Parathyroid adenoma (tissue), 2 donors: ENCODE measurements at regions not wholly inside any gene's neighbourhood (a gene's known extent, or its start where the extent isn't known, plus 50 kb on each side); places are given as distances from the start of the nearest gene placed in this dataset.

Experiments
- H2AFZ ChIP-seq: fragments of 300-600 bp; sonication (generic); one replicate; pipeline ENCODE4 v1.7.0; 2017; ENCODE audit warnings: antibody characterized with exemption, mild to moderate bottlenecking
- H3K27ac ChIP-seq: fragments of 300-600 bp; sonication (generic); one replicate; pipeline ENCODE4 v1.7.0; 2017
- H3K27me3 ChIP-seq: fragments of 300-600 bp; sonication (generic); one replicate; pipeline ENCODE4 v1.7.0; 2017; ENCODE audit warnings: low read length; ENCODE audit not compliant: control insufficient read depth, insufficient read depth
- H3K36me3 ChIP-seq: fragments of 300-600 bp; sonication (generic); one replicate; pipeline ENCODE4 v1.7.0; 2017; ENCODE audit warnings: low read length; ENCODE audit not compliant: control insufficient read depth, insufficient read depth
- H3K4me1 ChIP-seq: fragments of 300-600 bp; sonication (generic); one replicate; pipeline ENCODE4 v1.7.0; 2017; ENCODE audit warnings: control low read depth
- H3K4me2 ChIP-seq: fragments of 300-600 bp; sonication (generic); one replicate; pipeline ENCODE4 v1.7.0; 2017; ENCODE audit warnings: low read length
- H3K4me3 ChIP-seq: fragments of 300-600 bp; sonication (generic); one replicate; pipeline ENCODE4 v1.7.0; 2017; ENCODE audit warnings: low read depth, low read length
- H3K79me2 ChIP-seq: fragments of 300-600 bp; sonication (generic); one replicate; pipeline ENCODE4 v1.7.0; 2017; ENCODE audit warnings: control low read depth
- H3K9ac ChIP-seq: fragments of 300-600 bp; sonication (generic); one replicate; pipeline ENCODE4 v1.7.0; 2017; ENCODE audit warnings: mild to moderate bottlenecking
- H3K9me3 ChIP-seq: fragments of 300-600 bp; sonication (generic); one replicate; pipeline ENCODE4 v1.7.0; 2017; ENCODE audit warnings: low read length; ENCODE audit not compliant: control insufficient read depth
- TF ChIP-seq, protein P1 (sequence below): fragments of 300-600 bp; sonication (generic); IDR thresholded peaks from one replicate; pipeline ENCODE4 v1.7.0; 2017; ENCODE audit warnings: antibody characterized with exemption, mild to moderate bottlenecking
- donor health status: primary hyperparathyroidism.

GRCh38 chr20:47406849-47407682, 50.6 kb upstream of the ZMYND8 start:
- Histone ChIP-seq H3K36me3 (no peaks in the 10 kb centered on the region), H3K4me1 (no peaks in the 10 kb centered on the region), H2AFZ (no peak overlapping the region), H3K4me3 (no peak overlapping the region), H3K79me2 (no peaks in the 10 kb centered on the region), H3K4me2 (no peak overlapping the region), H3K27me3 (no peaks in the 10 kb centered on the region), H3K27ac (no peak overlapping the region), H3K9me3 (no peaks in the 10 kb centered on the region), H3K9ac (no peak overlapping the region)
- TF ChIP-seq, protein P1, sequence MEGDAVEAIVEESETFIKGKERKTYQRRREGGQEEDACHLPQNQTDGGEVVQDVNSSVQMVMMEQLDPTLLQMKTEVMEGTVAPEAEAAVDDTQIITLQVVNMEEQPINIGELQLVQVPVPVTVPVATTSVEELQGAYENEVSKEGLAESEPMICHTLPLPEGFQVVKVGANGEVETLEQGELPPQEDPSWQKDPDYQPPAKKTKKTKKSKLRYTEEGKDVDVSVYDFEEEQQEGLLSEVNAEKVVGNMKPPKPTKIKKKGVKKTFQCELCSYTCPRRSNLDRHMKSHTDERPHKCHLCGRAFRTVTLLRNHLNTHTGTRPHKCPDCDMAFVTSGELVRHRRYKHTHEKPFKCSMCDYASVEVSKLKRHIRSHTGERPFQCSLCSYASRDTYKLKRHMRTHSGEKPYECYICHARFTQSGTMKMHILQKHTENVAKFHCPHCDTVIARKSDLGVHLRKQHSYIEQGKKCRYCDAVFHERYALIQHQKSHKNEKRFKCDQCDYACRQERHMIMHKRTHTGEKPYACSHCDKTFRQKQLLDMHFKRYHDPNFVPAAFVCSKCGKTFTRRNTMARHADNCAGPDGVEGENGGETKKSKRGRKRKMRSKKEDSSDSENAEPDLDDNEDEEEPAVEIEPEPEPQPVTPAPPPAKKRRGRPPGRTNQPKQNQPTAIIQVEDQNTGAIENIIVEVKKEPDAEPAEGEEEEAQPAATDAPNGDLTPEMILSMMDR = no peak

- no peaks in the 10 kb centered on the region for H3K9me3 ChIP-seq
- H3K27me3 ChIP-seq = no peaks in the 10 kb centered on the region
- H3K9ac ChIP-seq = no peak overlapping the region
- no peak overlapping the region for H3K4me2 ChIP-seq
- H3K4me1 ChIP-seq = no peaks in the 10 kb centered on the region
- no peaks in the 10 kb centered on the region for H3K36me3 ChIP-seq
- H2AFZ ChIP-seq = no peak overlapping the region
- no peaks in the 10 kb centered on the region for H3K79me2 ChIP-seq
- TF ChIP-seq, protein P1 = no peak
- H3K4me3 ChIP-seq = no peak overlapping the region
- H3K27ac ChIP-seq = no peak overlapping the region
Observed at GRCh38 chr20:47411161-47411560, 54.7 kb upstream of the ZMYND8 start.

GRCh38 chr20:47412083-47412482, 55.6 kb upstream of the ZMYND8 start:
- no peak overlapping the region for H3K4me3 ChIP-seq
- H3K9ac ChIP-seq = no peak overlapping the region
- H3K9me3 ChIP-seq = no peaks in the 10 kb centered on the region
- no peak overlapping the region for H2AFZ ChIP-seq
- no peaks in the 10 kb centered on the region for H3K79me2 ChIP-seq
- H3K27ac ChIP-seq = peak overlapping the region; percentile 44
- H3K4me2 ChIP-seq = no peak overlapping the region
- H3K4me1 ChIP-seq = no peaks in the 10 kb centered on the region
- TF ChIP-seq, protein P1 = no peak
- H3K36me3 ChIP-seq = no peaks in the 10 kb centered on the region
- H3K27me3 ChIP-seq = no peaks in the 10 kb centered on the region

DNA sequence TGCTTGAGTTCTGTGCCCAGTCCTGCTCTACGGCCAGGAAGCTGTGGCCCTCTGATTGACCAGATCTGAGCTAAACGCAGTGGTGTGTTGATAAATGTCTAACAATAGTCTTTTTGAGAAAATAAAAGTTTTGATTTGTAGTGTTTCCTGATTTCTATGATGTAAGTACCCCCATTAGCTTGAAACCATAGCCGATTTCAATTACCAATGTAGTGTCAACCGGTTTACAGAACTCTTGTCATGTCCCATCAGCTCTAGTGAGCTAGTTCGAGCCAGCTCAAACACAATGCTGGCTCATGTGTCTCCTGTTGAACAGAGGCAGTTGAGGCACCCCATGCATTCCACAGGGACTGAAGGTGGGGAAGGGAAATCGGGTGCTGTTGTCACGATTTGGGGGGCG, 56.7 kb upstream of the ZMYND8 start:
- Histone ChIP-seq H2AFZ (no peak overlapping the region), H3K36me3 (no peaks in the 10 kb centered on the region), H3K4me1 (no peaks in the 10 kb centered on the region), H3K4me2 (no peak overlapping the region), H3K9me3 (no peaks in the 10 kb centered on the region), H3K9ac (no peak overlapping the region), H3K79me2 (no peaks in the 10 kb centered on the region), H3K27me3 (no peaks in the 10 kb centered on the region), H3K4me3 (no peak overlapping the region), H3K27ac (no peak overlapping the region)
- TF ChIP-seq, protein P1 = no peak
